ENCODE measurements at regions not wholly inside any gene's neighbourhood (a gene's known extent, or its start where the extent isn't known, plus 50 kb on each side); places are given as distances from the start of the nearest gene placed in this dataset.

- TF ChIP-seq POLR2A (IDR thresholded peaks at IDR 0.05) (no peak), CTCF (IDR thresholded peaks at IDR 0.05) (no peak), POLR2AphosphoS5 (IDR thresholded peaks at IDR 0.05) (no peak)
Observed at GRCh38 chr3:43161684-43162229, 55.9 kb upstream of the POMGNT2 start.

All from breast epithelium (tissue), 3 donors.